IMR-90 (cell line): ENCODE measurements at regions not wholly inside any gene's neighbourhood (a gene's known extent, or its start where the extent isn't known, plus 50 kb on each side); places are given as distances from the start of the nearest gene placed in this dataset.
A peak's percentile ranks its signal among the peaks of the same experiment; 100 is the strongest.

Source experiments
- ATAC-seq: fragments of 200-7000 bp; cut with Tn5 transposase; 2 replicates; pipeline ENCODE4 v1.9.1; 2020; ENCODE audit warnings: low read depth, mild to moderate bottlenecking, moderate library complexity
- BruUV-seq: library from RNA; stranded (reverse); fragments of 400-500 nt; replicated peaks from 2 replicates; lab custom pipeline; 2021; lab: Mats Ljungman, UMichigan
- CTCF ChIA-PET: fragments of 300-600 bp; formaldehyde crosslinking; extraction: SDS; loops from one replicate; lab custom pipeline; 2021; ENCODE audit warnings: antibody characterized with exemption; lab: Yijun Ruan, JAX
- POLR2A ChIA-PET: fragments of 300-600 bp; sonication (Branson Sonifier 250); formaldehyde crosslinking; loops from one replicate; lab custom pipeline; 2022; ENCODE audit warnings: antibody characterized with exemption; ENCODE audit not compliant: unreplicated experiment; lab: Charles Lee
- DNase-seq: peaks from one replicate; pipeline ENCODE4 v3.0.0; 2013
- H2AFZ ChIP-seq: replicated peaks from 2 replicates; pipeline ENCODE3; 2013; ENCODE audit warnings: low read length, mild to moderate bottlenecking; ENCODE audit not compliant: poor library complexity
- H2AK5ac ChIP-seq: 2 replicates; pipeline ENCODE4 v1.6.1; 2013; ENCODE audit warnings: low read depth, low read length, inconsistent platforms
- H2AK9ac ChIP-seq: replicated peaks from 2 replicates; pipeline ENCODE3; 2013; ENCODE audit warnings: mild to moderate bottlenecking, low read depth, low read length, moderate library complexity; ENCODE audit not compliant: poor library complexity
- H2BK120ac ChIP-seq: 2 replicates; pipeline ENCODE4 v1.6.1; 2013; ENCODE audit warnings: low read depth, low read length, inconsistent platforms
- H2BK15ac ChIP-seq: 3 replicates; pipeline ENCODE4 v1.6.1; 2013; ENCODE audit warnings: low read depth, low read length, inconsistent platforms
- H2BK20ac ChIP-seq: 2 replicates; pipeline ENCODE4 v1.6.1; 2013; ENCODE audit warnings: low read depth, mild to moderate bottlenecking, inconsistent platforms, low read length, moderate library complexity
- H2BK5ac ChIP-seq: 2 replicates; pipeline ENCODE4 v1.6.1; 2013; ENCODE audit warnings: mild to moderate bottlenecking, low read depth, low read length, inconsistent platforms; ENCODE audit not compliant: poor library complexity, severe bottlenecking
- H3K14ac ChIP-seq: replicated peaks from 2 replicates; pipeline ENCODE4 v1.6.1; 2013; ENCODE audit warnings: low read depth, low read length, inconsistent platforms
- H3K18ac ChIP-seq: 2 replicates; pipeline ENCODE4 v1.6.1; 2013; ENCODE audit warnings: low read depth, low read length, control low read depth
- H3K23ac ChIP-seq: 2 replicates; pipeline ENCODE4 v1.6.1; 2013; ENCODE audit warnings: low read depth, low read length, inconsistent platforms
- H3K27ac ChIP-seq: 2 replicates; pipeline ENCODE4 v1.5.1; 2013; ENCODE audit warnings: mild to moderate bottlenecking, control low read depth, low read length; ENCODE audit not compliant: insufficient read depth
- H3K27me3 ChIP-seq: 2 replicates; pipeline ENCODE4 v1.6.1; 2013; ENCODE audit warnings: low read length; ENCODE audit not compliant: control insufficient read depth, insufficient read depth
- H3K36me3 ChIP-seq: 2 replicates; pipeline ENCODE4 v1.6.1; 2013; ENCODE audit warnings: low read length, mixed read lengths; ENCODE audit not compliant: control insufficient read depth, insufficient read depth
- H3K4ac ChIP-seq: 2 replicates; pipeline ENCODE4 v1.6.1; 2013; ENCODE audit warnings: low read depth, low read length, inconsistent platforms
- H3K4me1 ChIP-seq: 2 replicates; pipeline ENCODE4 v1.6.1; 2013; ENCODE audit warnings: low read length, mixed read lengths; ENCODE audit not compliant: control insufficient read depth, insufficient read depth
- H3K4me2 ChIP-seq: 2 replicates; pipeline ENCODE4 v1.6.1; 2013; ENCODE audit warnings: low read depth, mild to moderate bottlenecking, control low read depth, low read length, moderate library complexity
- H3K4me3 ChIP-seq: 2 replicates; pipeline ENCODE4 v1.5.1; 2013; ENCODE audit warnings: low read depth, mild to moderate bottlenecking, control low read depth, low read length, moderate library complexity; ENCODE audit not compliant: insufficient read depth
- H3K56ac ChIP-seq: 2 replicates; pipeline ENCODE4 v1.6.1; 2013; ENCODE audit warnings: low read length, inconsistent platforms; ENCODE audit not compliant: insufficient read depth; ENCODE audit errors: extremely low read depth
- H3K79me1 ChIP-seq, 2 experiments: 2 replicates each; pipeline ENCODE4 v1.6.1; 2013; ENCODE audit warnings: low read length in 2 of 2, inconsistent platforms in 1 of 2, low read depth in 1 of 2
- H3K9ac ChIP-seq: 2 replicates; pipeline ENCODE4 v1.6.1; 2013; ENCODE audit warnings: low read depth, low read length, control low read depth
- H3K9me1 ChIP-seq: 2 replicates; pipeline ENCODE4 v1.6.1; 2013; ENCODE audit warnings: low read length, inconsistent platforms; ENCODE audit not compliant: insufficient read depth
- H3K9me3 ChIP-seq: 2 replicates; pipeline ENCODE4 v1.6.1; 2013; ENCODE audit warnings: low read length; ENCODE audit not compliant: control insufficient read depth, insufficient read depth
- H4K20me1 ChIP-seq: 2 replicates; pipeline ENCODE4 v1.6.1; 2013; ENCODE audit warnings: low read length, inconsistent platforms; ENCODE audit not compliant: insufficient read depth
- H4K5ac ChIP-seq: 2 replicates; pipeline ENCODE4 v1.6.1; 2013; ENCODE audit warnings: mild to moderate bottlenecking, low read depth, low read length, control low read depth
- H4K8ac ChIP-seq, 2 experiments: 2 replicates each; pipeline ENCODE4 v1.6.1; 2013; ENCODE audit warnings: low read depth in 2 of 2, low read length in 2 of 2, control low read depth in 1 of 2, inconsistent platforms in 1 of 2
- H4K91ac ChIP-seq: 2 replicates; pipeline ENCODE4 v1.6.1; 2013; ENCODE audit warnings: low read depth, low read length, inconsistent platforms; ENCODE audit not compliant: insufficient read depth
- BHLHE40 ChIP-seq: fragments of 150-350 bp; IDR thresholded peaks from 2 replicates; pipeline ENCODE4 v1.6.1; 2016; ENCODE audit warnings: mild to moderate bottlenecking, low read depth, low read length
- CEBPB ChIP-seq: IDR thresholded peaks from 2 replicates; pipeline ENCODE4 v1.6.1; 2012; ENCODE audit warnings: low read depth, low read length, improper control_type of control experiment
- ELK1 ChIP-seq: fragments of 150-350 bp; IDR thresholded peaks from 2 replicates; pipeline ENCODE4 v1.6.1; 2016; ENCODE audit warnings: low read depth, mild to moderate bottlenecking, low read length, moderate library complexity, borderline replicate concordance
- FOS ChIP-seq: fragments of 150-350 bp; IDR thresholded peaks from 2 replicates; pipeline ENCODE4 v1.6.1; 2016; ENCODE audit warnings: low read depth, low read length
- RFX5 ChIP-seq: IDR thresholded peaks from 2 replicates; pipeline ENCODE4 v1.8.0; 2012; ENCODE audit warnings: low read depth, mild to moderate bottlenecking, low read length, moderate library complexity
- WGBS, 2 experiments: methylation state at CpG; one replicate each; pipeline versions ENCODE4 v1.1.5 to v1.1.7; 2013; ENCODE audit warnings: missing lambda C conversion rate in 2 of 2; ENCODE audit not compliant: insufficient read length in 1 of 2; ENCODE audit errors: extremely low coverage in 2 of 2; 5-methylcytosine and 5-hydroxymethylcytosine counted together
- dilution Hi-C: fragments of 300-500 bp; cut with HindIII; formaldehyde crosslinking; loops from one replicate; pipeline ENCODE4 v1.14.3; 2018; ENCODE audit warnings: low sequenced_read_pairs; ENCODE audit not compliant: unreplicated experiment
- in situ Hi-C: fragments of 300-500 bp; cut with MboI; formaldehyde crosslinking; loops from 3 replicates; pipeline ENCODE4 v1.14.3; 2019; ENCODE audit warnings: low sequenced_read_pairs, inconsistent platforms, mixed read lengths
- intact Hi-C: fragments of 100-400 bp; cut with micrococcal nuclease; formaldehyde crosslinking; loops from 2 replicates; pipeline ENCODE4 v1.10.0; 2022

GRCh38 chr4:124529131-124529530 is 183.4 kb downstream of the ANKRD50 start:
- H3K36me3 ChIP-seq, result no peaks in the 10 kb centered on the region
- peaks cover 6% of the 10 kb centered on the region for H3K4me1 ChIP-seq
- H3K9ac ChIP-seq, result no peak overlapping the region
- no peak overlapping the region for H3K18ac ChIP-seq
- WGBS, 2 experiments, result no CpG with 5 or more reads among the region's 1 CpG
- no peak overlapping the region for H2BK120ac ChIP-seq
- no peaks in the 10 kb centered on the region for H4K20me1 ChIP-seq
- H3K56ac ChIP-seq, result no peak overlapping the region
- H3K14ac ChIP-seq, result no peak overlapping the region
- ATAC-seq (no peak), DNase-seq (no peak)
- dilution Hi-C loops, result no loop called here
- H3K27ac ChIP-seq, result no peak overlapping the region
- no peak overlapping the region for H3K23ac ChIP-seq
- POLR2A ChIA-PET, result interaction anchor here (0.5 kb wide), 1 partner anchor 107 kb away, joined by 3 read pairs; no protein-coding TSS in a partner anchor
- H3K79me1 ChIP-seq, result no peaks in the 10 kb centered on the region
- BruUV-seq, result no TSS peak
- H2BK20ac ChIP-seq, result no peak overlapping the region
- no peak overlapping the region for H2AFZ ChIP-seq
- CTCF ChIA-PET, result no interaction called here
- H4K91ac ChIP-seq, result no peak overlapping the region
- in situ Hi-C loops, result no loop called here
- TF ChIP-seq BHLHE40 (no peak), ELK1 (no peak), FOS (no peak), CEBPB (no peak), RFX5 (no peak)
- no peak overlapping the region for H4K8ac ChIP-seq
- no peak overlapping the region for H2BK15ac ChIP-seq
- no peaks in the 10 kb centered on the region for H3K9me3 ChIP-seq
- no peak overlapping the region for H2AK9ac ChIP-seq
- no peak overlapping the region for H2AK5ac ChIP-seq
- H4K5ac ChIP-seq, result peak overlapping the region; percentile 38; the same call in 1 of the 2 replicates
- H3K4ac ChIP-seq, result no peak overlapping the region
- intact Hi-C loops, result no loop called here
- H3K4me3 ChIP-seq, result no peak overlapping the region
- H3K9me1 ChIP-seq, result 0 out of 2 replicates have a peak, but pooled peaks cover 3% of the 10 kb centered on the region
- H3K27me3 ChIP-seq, result no peaks in the 10 kb centered on the region
- H2BK5ac ChIP-seq, result no peak overlapping the region
- H3K4me2 ChIP-seq, result no peak overlapping the region
